ENCODE measurements at regions not wholly inside any gene's neighbourhood (a gene's known extent, or its start where the extent isn't known, plus 50 kb on each side); places are given as distances from the start of the nearest gene placed in this dataset.

DNA sequence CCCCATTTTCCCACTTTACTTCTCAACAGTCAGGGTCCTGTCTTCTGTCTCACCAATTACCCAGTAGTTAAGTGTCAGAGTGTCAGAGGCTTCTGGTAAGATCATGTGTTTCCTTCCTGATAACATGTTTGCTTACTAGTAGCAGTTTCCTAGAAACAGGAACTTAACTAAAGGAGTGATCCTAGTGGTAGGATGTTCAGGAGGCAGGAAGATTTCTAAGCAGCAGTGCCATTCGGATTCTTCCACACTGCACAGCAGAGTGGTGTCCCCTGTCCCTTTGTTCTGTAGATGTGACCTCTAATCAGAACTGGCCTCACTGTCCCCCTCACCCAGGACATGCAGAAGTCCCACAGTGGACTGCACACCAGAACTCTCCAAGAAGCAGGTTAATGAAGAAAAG, 221.8 kb upstream of the OSR1 start:
- no peak for DNase-seq

DNA sequence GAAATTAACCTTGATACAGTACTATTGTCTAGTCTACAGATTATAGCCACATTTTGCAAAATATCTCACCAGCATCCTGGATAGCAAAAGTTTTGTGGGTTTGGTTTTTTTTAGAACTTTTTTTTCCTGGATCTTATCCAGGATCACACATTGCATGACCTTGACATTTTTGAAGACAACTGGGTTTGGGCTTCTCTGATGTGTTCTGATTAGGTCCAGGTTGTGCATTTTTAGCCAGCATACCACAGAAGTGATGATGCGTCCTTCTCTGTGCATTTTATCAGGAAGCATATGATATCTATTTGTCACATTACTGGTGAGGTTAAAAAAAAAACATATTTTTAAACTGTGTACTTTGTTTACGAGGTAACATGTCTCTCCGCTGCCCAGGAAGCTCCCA, 221.0 kb upstream of the OSR1 start:
- no peak for DNase-seq

DNA sequence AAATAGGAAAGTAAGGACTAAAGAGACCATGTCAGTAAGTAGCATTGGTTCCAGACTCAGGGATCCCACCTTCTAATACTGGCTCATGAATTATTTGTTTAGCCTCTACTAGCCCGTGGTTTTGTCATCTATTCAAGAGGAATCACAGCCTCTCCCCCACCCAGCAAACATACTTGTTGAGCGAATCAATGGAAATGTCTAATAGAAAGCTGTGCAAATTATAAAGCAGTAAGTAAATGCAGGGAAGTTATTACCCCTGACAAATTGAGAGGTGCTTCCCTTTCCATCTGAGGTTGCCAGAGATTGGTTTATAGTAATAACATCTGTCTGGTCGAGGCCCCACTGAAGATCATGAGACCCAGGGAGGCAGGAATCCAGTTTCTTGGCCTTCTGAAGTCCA, 219.3 kb upstream of the OSR1 start:
- no peak for DNase-seq

DNA sequence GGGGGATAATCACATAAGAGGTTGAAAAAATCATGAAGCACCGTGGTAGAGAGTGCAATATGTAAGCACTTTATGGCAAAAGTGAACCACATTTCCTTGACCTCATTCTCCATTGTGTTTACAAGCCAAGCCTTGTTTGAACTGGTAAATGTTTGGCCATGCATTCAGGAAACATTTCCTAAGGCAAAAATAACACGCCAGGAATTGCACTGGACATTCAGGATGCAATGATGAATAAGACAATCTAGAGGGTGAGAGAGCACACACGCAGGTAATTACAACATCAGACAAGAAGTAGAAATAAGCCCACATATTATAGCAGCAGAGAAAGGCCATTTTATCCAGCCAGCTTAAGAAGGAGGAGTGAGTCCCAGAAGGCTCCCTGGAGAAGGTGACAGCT, 218.0 kb upstream of the OSR1 start:
- no peak for DNase-seq

DNA sequence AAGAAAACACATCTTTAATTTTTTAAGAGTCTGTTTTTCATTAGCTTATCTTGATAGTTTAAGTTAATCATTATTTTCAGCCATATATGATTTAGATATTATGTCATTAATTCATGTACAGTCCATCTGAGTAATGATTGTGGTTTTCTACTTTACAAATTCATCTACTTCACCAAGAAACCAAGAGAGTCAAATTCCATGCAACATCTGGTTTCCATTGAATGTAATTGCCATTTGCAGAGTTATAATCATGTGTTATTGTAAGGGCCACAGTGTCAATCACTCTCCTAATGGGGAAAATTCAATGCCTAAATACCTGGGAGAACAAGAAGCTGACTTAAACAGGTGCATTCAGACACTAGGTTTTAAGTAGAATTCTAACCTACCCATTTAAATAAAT, 217.2 kb upstream of the OSR1 start:
- DNase-seq = no peak

DNA sequence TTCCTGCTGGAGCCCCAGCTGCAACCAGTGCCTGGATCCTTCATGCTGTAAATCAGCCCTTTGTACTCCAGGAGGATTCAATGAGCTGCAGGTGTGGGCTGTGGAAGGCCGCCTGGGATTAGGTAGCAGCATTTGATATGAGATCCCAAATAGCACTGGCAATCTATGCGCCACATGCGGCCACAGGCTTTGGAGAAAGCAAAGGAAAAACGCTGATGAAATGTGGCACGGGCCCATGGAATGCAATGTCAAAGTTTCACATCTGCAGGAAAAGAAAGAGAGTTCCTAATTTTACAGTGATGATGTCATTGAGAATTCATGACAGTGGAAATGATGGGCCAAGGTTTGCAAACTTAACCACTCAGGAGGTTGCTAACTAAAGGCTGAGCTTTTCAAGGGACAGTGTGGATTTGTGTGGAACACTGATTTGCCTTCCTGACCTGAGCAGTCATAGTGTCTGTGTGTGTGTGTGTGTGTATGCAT, 216.4 kb upstream of the OSR1 start:
- no peak for DNase-seq

DNA sequence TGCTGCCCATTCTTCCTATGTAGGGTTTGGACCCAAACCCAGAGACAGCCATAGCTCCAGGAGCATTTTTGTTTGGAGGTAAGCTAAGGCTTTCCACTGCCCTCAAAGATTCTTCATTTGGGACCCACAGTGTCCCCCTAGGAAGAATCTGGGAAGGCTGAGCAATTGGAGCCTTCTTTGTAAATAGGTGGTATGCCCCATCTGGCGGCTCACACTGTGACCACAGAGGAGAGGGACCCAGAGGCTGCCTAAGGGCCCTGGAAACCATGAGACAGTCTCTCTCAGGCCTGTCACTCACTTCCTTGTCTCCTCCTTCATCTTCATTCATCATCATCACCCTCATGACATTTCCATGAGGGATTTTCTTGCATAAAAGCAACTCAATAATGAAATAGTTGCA, 215.4 kb upstream of the OSR1 start:
- no peak for DNase-seq

DNA sequence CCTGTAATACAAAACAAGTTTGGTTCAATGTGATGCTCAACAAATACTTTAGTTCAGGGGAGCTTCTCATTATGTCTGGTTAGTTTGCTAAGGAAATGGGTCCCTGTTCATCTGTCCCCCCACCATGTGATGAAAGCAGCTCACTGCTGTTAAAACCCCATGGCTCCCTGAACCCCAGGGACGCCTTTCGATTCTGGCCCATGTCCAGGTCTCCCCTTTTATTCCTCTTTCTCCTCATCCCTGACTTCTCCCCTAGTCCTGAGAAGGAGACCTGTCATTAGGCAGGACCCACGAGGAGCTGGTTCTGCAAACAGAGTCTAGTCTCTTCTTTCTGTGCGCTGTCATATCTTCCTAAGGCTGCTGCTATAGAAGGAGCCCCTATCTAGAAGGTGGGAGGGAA, 213.3 kb upstream of the OSR1 start:
- DNase-seq = no peak

DNA sequence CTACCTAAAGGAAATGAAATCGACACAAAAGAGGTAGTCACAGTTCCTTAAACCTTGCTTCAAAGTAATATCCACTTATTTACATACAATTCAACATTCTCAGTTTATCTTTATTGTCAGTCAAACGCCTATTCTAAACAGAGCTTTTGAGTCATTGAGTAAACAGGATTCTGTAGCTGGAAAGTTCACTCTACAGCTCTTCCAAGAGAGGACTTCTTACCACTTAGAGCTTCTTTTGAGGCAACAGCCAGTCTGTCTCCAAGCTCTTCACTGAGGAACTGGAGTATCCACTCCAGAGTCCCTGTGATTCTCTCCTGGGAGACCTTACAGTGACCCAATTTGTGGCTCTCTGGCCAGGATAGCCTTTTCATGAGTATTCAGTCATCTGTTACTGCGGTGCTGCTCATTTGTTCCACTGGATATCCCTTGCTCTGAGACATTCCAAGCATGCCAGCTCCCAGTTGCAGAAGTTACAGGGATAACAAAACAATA, 210.9 kb upstream of the OSR1 start:
- DNase-seq = no peak

DNA sequence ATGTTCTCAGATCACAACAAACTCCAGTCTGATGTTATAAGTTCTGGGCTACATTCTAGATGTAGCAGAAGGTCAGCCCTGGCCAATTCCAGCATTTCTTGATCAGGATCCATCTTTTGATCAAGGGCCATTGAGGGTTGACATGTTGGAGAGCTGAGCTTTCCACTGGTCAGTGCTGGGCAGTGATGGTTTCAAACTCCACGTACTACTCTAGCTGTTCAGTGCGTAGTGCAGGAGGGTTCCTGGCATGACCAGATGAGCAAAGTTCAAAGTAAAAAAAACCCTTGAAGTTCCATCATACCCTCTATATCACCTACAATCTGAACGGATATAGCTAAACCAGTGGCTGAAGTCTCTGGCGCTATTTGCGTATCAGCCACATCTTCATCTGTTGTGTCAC, 210.4 kb upstream of the OSR1 start:
- DNase-seq = no peak

DNA sequence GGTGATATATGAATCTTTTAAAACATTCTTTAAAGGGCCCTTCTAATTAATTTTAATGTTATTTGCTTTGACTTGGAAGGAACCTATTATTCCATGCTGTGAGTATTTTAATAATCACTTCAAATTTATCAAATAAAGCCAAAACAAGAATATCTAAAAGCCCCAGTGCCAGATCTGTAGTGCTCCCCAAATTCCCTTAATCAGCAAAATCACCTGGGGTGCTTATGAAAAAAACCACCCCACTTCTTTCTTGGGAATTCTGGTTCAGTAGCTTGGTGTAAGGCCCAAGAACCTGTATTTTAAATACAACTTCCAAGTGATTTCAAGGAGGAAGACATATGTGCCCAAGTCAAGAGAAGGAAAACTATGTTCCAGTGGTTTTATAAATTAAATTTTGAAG, 202.4 kb upstream of the OSR1 start:
- DNase-seq = no peak

DNA sequence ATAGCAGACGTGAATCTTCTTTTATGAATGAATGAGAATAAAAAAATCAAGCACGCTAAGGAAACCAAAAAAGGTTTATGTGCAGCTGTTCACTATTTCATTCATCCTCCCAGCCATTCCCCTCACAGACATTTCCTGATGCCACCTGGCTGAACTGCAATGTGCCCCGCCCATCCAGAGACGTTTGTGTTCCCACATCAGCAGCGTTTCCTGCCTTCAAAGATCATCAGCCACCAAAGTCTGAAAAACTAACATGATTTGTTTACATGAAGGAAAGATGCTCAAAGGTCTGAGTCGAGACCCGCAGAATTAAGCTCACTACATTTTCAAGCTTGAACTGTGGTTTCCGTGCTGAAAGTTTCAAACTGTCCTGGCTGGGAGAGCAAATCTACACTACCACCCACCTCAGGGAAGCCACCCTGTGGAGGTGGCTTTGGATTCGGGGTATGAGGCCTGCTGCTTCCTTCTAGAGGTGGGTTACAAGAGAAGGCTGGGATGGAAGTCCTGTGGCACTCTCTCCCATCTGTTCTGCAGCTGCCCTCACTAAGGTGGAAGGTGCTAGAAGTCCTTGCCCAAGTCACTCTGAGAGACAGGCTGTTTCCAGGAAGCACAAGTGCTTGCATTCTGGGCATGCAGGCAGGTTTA, 201.3 kb upstream of the OSR1 start:
- DNase-seq = no peak

DNA sequence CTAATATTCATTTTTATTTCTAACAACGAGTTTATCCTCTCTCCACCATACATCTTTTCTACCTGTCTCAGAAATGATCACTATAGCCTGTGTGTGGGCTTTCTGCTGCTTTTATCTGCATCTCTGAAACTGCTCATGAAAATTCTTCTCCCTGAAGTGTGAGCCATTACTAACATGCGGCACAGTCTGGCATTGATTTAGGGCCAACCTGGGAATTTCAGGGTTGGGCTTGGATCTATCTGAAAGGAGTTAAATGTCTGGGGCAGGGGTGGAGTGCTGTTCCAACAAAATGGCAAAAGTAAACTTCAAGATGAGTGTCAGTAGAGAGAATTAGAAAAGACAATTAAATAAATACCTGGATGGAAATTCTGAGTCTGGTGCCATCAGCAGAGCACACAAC, 198.2 kb upstream of the OSR1 start:
- no peak for DNase-seq

DNA sequence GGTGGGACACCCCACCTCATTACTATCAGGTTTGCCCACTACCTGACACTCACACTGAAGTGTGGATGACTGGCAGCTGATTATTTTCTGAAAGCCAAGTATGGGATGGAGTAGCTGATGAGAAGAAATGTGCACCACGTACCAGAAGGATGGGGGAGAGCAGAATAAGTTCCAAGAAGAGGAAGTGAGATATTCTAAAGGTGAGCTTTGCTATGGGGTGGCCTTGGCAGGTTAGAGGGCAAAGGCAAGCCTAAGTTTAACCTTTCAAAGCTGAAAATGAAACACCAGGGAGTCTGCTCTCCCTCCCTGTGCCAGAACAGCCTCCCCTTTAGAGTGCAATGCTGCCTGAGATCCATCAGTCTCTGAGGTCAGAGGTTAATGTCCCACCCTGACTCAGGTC, 196.1 kb upstream of the OSR1 start:
- DNase-seq = no peak

DNA sequence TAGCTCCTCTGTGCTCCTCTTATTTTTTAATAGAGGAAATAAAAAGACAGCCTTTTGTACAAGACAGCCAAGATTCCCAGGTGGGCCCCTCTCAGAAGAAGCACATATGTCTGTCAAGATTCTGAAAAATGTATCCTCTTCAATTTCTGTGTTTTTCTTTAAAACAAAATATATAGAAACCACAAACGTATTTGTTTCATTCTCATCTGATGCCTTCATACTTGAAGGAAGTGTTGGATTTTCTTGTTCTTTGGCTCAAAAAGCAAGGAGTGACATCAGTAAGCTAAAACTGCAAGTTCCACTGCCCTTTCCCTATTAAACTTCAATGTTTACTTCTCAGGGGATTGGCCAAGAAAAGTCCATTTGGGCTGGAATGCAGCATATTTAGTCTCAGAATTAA, 193.8 kb upstream of the OSR1 start:
- no peak for DNase-seq

DNA sequence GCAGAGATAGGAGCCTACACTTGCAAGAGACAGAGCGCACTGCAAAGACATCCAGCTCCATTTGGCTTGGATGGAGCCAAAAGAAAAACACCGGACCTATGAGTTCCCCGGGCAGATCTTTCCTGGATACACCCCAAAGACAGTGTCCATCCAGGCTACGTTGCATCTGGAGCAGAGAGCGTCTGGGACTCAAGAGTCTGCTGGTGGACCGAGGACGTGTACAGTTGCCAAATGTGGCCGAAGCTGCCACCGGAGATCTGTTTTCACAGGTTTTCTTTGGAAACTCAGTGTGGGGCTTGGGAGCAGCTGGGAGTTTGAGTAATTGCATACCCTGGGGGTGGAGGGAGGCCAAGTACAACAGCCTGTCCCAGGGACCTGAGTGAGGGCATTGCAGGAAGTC, 192.3 kb upstream of the OSR1 start:
- no peak for DNase-seq

DNA sequence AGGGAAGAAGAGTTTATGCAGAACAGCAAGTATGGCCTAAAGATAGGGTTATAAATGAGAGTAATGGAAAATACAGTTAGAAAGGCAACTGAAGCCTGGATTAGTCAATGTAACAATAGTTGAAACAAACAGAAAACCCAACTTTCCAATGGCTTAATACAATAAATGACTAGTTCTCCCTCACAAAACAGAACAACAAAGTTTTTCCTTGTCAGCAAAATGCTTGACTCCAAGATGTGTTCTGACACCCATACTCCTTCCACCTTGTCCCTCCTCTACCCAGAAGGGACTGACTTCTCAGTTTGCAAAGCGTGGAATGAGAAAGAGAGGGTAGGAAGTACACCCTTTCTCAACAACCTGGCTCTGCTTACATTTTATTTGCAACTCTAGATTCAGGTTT, 191.4 kb upstream of the OSR1 start:
- no peak for DNase-seq

DNA sequence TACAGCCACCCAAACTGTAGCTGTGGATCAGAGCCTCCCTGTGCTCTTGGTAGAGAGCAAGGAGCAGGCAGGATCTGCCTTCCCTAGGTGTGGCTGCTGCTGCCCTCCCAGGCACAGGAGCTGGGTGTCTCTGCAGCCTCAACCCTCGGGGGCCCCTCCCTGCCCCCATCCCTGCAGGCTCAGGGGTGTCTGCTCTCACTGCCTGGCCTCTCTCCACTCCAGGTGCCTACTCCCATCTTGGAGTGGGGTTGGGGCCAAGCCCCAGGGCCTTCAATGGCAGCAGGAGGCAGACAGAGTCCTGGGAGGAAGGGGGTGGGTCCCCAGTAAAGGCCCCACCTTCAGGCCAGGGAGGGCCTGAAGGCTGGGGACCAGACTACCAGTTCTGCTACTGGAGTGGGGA, 189.7 kb upstream of the OSR1 start:
- DNase-seq = no peak

DNA sequence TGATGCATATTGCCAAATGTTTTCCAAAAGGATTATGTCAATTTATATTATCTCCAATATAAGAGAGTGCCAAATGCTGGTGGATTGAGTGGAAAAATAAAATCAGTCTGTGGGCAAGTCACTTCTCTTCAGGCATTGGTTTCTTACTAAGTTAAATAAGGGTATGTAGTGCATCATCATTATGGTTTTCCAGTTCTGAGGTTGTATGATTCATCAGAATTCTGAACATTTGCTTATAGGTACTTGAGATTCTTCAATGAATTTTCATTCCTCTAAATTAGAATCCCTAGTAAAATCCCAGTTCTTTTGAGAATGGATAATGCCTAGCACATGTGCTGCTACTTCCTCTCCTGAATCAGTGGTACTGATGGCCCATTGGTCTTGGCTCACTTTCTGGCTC, 188.9 kb upstream of the OSR1 start:
- no peak for DNase-seq

DNA sequence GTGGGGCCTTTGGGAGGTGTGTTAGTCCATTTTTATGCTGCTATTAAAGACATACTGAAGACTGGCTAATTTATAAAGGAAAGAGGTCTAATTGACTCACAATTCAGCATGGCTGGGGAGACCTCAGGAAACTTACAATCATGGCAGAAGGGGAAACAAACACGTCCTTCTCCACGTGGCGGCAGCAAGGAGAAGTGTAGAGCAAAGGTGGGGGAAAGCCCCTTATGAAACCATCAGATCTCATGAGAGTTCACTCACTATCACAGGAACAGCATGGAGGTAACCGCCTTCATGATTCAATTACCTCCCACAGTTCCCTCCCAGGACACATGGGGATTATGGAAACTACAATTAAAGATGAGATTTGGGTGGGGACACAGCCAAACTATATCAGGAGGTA, 187.1 kb upstream of the OSR1 start:
- no peak for DNase-seq

DNA sequence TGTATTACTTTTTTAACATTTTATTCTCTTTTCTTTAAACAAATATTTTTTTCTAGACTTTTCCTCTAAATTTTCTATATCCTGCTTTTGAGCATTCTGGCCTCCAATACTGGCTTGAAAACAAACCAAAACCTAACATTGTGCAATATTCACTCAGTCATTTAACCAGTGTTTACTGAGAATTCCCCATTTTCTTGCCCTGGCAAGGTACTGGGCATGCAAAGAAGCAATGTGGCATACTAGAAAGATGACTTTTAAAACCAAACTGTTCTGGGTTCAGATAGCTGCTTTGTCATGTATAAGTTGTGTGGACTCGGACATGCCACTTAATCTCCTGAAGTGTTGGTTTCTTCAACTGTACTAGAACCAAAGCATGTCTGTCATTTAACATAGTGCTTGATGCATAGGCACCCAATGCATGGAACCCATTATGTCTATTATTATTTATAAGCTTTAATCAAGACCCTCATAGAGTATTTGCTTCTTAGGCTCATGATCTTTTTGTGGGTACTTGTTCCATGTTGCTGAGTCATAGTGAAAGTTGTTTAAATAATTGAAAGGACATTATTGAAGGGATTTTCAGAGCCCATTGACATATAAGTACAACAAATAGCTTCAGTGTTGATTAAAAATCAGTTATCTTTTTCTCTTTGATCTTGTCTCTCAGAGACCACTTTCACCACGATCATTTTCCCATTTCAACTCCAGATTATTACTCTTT, 185.4 kb upstream of the OSR1 start:
- DNase-seq = no peak

DNA sequence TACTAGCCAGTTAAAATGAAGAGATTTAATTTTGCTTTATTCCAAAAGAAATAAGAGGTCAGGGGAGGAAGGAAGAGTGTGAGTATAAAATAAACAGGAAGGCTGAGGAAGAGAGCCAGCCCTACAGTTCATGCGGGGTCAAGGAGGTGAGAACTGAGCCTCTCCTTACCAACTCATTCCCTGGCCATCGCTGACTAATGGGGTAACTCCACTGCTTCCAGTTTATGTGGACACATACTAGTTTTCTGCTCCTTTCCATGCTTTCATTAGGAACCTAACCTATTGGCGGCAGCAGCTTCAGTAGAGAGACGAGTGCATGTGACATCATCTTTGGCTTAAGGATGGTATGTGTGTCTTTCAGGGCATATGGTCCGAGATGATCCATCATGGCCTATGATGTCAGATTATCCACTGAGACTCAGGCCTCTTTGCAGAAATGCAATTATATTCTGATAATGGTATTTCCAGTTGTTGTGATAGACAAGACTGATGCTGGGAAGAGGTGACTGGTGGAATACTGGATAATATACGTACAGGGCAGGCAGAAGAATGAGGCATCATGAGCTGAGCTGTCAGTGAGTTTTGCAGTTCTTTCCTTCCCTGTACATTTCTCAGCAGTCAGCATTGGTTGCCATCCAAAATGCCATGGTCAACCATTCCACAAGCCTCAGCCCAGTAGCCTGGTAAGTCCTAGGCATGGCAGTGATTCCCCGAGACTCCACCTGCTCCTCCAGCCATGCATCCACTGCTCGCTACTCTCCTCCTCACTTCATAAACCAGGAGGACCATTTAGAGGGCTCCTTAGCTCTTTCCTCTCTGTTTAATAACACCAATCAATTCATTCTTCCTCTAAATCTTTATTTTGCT, 184.6 kb upstream of the OSR1 start:
- DNase-seq = no peak

DNA sequence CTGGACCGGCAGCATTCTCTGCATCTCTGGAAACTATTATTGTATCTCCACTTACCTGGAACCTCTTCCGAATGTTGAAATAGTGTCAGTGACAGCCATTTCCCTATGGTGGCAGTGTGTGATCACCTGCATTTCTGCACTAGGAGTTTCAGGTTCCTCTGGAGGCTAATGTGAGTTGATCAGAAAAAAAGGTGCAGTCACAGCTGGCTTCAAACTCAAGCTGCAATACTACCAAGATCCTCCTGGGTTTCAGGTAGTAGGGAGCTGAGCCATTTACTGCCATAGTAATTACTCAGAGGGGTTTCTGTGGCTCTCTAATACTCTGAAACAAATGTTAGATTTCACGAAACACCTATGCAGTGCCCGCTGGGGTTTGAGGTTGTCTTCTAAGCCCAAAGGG, 183.5 kb upstream of the OSR1 start:
- no peak for DNase-seq

Measured in suppressor macrophage (primary cell).